Prostate gland (tissue), 2 donors: ENCODE measurements at regions not wholly inside any gene's neighbourhood (a gene's known extent, or its start where the extent isn't known, plus 50 kb on each side); places are given as distances from the start of the nearest gene placed in this dataset.
"Not testable (repeated sequence)": the region's sequence is repeated elsewhere in the genome, so short reads cannot be mapped to it uniquely, and the experiment has no call there.

Experiments
- DNase-seq: peaks from one replicate; pipeline ENCODE4 v3.0.0-alpha.2; 2019; ENCODE audit warnings: low spot score
- H3K27ac ChIP-seq, 2 donors: fragments of 200-600 bp; sonication (generic); 2 replicates each; pipeline ENCODE4 v1.5.1; 2017 to 2019
- H3K27me3 ChIP-seq: fragments of 200-600 bp; sonication (generic); replicated peaks from 2 replicates; pipeline ENCODE4 v1.5.1; 2019; ENCODE audit not compliant: insufficient read depth
- H3K36me3 ChIP-seq, 2 donors: fragments of 200-600 bp; sonication (generic); 1 replicate in 1 of 2; 2 replicates in 1 of 2; pipeline versions ENCODE4 v1.5.1 to v1.8.1; 2017 to 2019
- H3K4me1 ChIP-seq: fragments of 200-600 bp; sonication (generic); replicated peaks from 2 replicates; pipeline ENCODE4 v1.5.1; 2019
- H3K4me3 ChIP-seq, 2 donors: fragments of 200-600 bp; sonication (generic); 2 replicates each; pipeline ENCODE4 v1.5.1; 2017 to 2019
- H3K9me3 ChIP-seq: fragments of 200-600 bp; sonication (generic); 2 replicates; pipeline ENCODE4 v1.5.1; 2017
- CTCF ChIP-seq, 4 experiments: fragments of 200-600 bp in 2 of 4; fragments of 450-650 bp in 2 of 4; sonication (generic) in 2 of 4; IDR thresholded peaks; 1 replicate in 3 of 4; 2 replicates in 1 of 4; pipeline ENCODE4 v1.5.1; 2016 to 2019; ENCODE audit warnings: antibody characterized with exemption in 4 of 4, mild to moderate bottlenecking in 2 of 4, moderate library complexity in 2 of 4
- POLR2A ChIP-seq: fragments of 450-650 bp; IDR thresholded peaks from one replicate; pipeline ENCODE4 v1.6.1; 2016; ENCODE audit warnings: antibody characterized with exemption, mild to moderate bottlenecking
- POLR2AphosphoS5 ChIP-seq: sonication (generic); formaldehyde crosslinking; IDR thresholded peaks from one replicate; pipeline ENCODE4 v1.6.1; 2017; ENCODE audit warnings: antibody characterized with exemption
- WGBS: methylation state at CpG from one replicate; pipeline ENCODE4 v1.1.5; 2018; 5-methylcytosine and 5-hydroxymethylcytosine counted together
- intact Hi-C: fragments of 100-400 bp; cut with DNase I; formaldehyde crosslinking; loops from one replicate; pipeline ENCODE4 v1.14.2; 2022

- TF ChIP-seq POLR2A: no peak
- no peak for TF ChIP-seq POLR2AphosphoS5
- no peak for TF ChIP-seq CTCF (IDR thresholded peaks at IDR 0.05)
- H3K27me3 ChIP-seq: no peaks in the 10 kb centered on the region
- no peak for DNase-seq
- H3K4me1 ChIP-seq: no peaks in the 10 kb centered on the region
- intact Hi-C loops: no loop called here
- H3K36me3 ChIP-seq: no peaks in the 10 kb centered on the region
- no peak overlapping the region for H3K4me3 ChIP-seq
- 88% methylated on average over 5 of the region's 5 CpGs for WGBS
- H3K9me3 ChIP-seq: no peaks in the 10 kb centered on the region
- H3K27ac ChIP-seq: no peak overlapping the region
Measured at GRCh38 chr15:38847666-38848065, 283.1 kb upstream of the RASGRP1 start.

GRCh38 chr15:38849046-38849445 lies 284.4 kb upstream of the RASGRP1 start:
- Histone ChIP-seq H3K9me3 (no peaks in the 10 kb centered on the region), H3K36me3 (no peaks in the 10 kb centered on the region), H3K27ac (no peak overlapping the region), H3K4me1 (no peaks in the 10 kb centered on the region), H3K27me3 (no peaks in the 10 kb centered on the region), H3K4me3 (no peak overlapping the region)
- no peak for DNase-seq
- intact Hi-C loops: no loop called here
- TF ChIP-seq CTCF (IDR thresholded peaks at IDR 0.05) (no peak), POLR2A (no peak), POLR2AphosphoS5 (no peak)
- 0% methylated on average over 1 of the region's 1 CpG for WGBS

- intact Hi-C loops, DNase-seq, H3K4me3 ChIP-seq, H3K27me3 ChIP-seq, H3K27ac ChIP-seq, H3K4me1 ChIP-seq, H3K36me3 ChIP-seq, H3K9me3 ChIP-seq: not testable (repeated sequence)
- 92% methylated on average over 1 of the region's 1 CpG for WGBS
Measured at GRCh38 chr15:38852188-38852587, 287.6 kb upstream of the RASGRP1 start.

- DNase-seq: no peak
- TF ChIP-seq POLR2AphosphoS5 (no peak), CTCF (IDR thresholded peaks at IDR 0.05) (no peak), POLR2A (no peak)
- no peaks in the 10 kb centered on the region for H3K27me3 ChIP-seq
- H3K9me3 ChIP-seq: no peaks in the 10 kb centered on the region
- WGBS: 100% methylated on average over 1 of the region's 1 CpG
- H3K27ac ChIP-seq: no peak overlapping the region
- intact Hi-C loops: no loop called here
- H3K4me1 ChIP-seq: no peaks in the 10 kb centered on the region
- H3K4me3 ChIP-seq: no peak overlapping the region
- no peaks in the 10 kb centered on the region for H3K36me3 ChIP-seq
Measured at GRCh38 chr15:38853608-38854007, 289.0 kb upstream of the RASGRP1 start.

GRCh38 chr15:38854506-38854905 lies 289.9 kb upstream of the RASGRP1 start:
- 64% methylated on average over 4 of the region's 4 CpGs for WGBS
- Histone ChIP-seq H3K4me3 (no peak overlapping the region), H3K36me3 (no peaks in the 10 kb centered on the region), H3K27ac (no peak overlapping the region), H3K4me1 (no peaks in the 10 kb centered on the region), H3K9me3 (no peaks in the 10 kb centered on the region), H3K27me3 (no peaks in the 10 kb centered on the region)
- no peak for DNase-seq
- no peak for TF ChIP-seq POLR2A
- no peak for TF ChIP-seq CTCF (IDR thresholded peaks at IDR 0.05)
- intact Hi-C loops: no loop called here
